Peyer's patch (tissue), 4 donors: ENCODE measurements at regions not wholly inside any gene's neighbourhood (a gene's known extent, or its start where the extent isn't known, plus 50 kb on each side); places are given as distances from the start of the nearest gene placed in this dataset.

Source experiments
- DNase-seq, 3 donors: peaks; one replicate each; pipeline ENCODE4 v3.0.0-alpha.2; 2017 to 2019
- H3K27ac ChIP-seq, 4 donors: fragments of 200-600 bp; sonication (generic); one replicate each; pipeline ENCODE4 v1.5.1; 2016 to 2019
- H3K27me3 ChIP-seq, 2 donors: fragments of 200-600 bp; sonication (generic); one replicate each; pipeline ENCODE4 v1.5.1; 2019
- H3K36me3 ChIP-seq, 3 donors: fragments of 200-600 bp; sonication (generic); one replicate each; pipeline ENCODE4 v1.5.1; 2016 to 2019
- H3K4me1 ChIP-seq, 4 donors: fragments of 200-600 bp; sonication (generic); one replicate each; pipeline ENCODE4 v1.5.1; 2016 to 2019
- H3K4me3 ChIP-seq, 4 donors: fragments of 200-600 bp; sonication (generic); 1 replicate in 3 of 4; 2 replicates in 1 of 4; pipeline ENCODE4 v1.5.1; 2016 to 2019; ENCODE audit warnings: mild to moderate bottlenecking in 1 of 4
- H3K9me3 ChIP-seq, 4 donors: fragments of 200-600 bp; sonication (generic); one replicate each; pipeline ENCODE4 v1.5.1; 2016 to 2019; ENCODE audit warnings: mild to moderate bottlenecking in 1 of 4
- CTCF ChIP-seq, 6 experiments: fragments of 450-650 bp in 4 of 6; fragments of 200-600 bp in 2 of 6; sonication (generic) in 1 of 6; IDR thresholded peaks; one replicate each; pipeline ENCODE4 v1.5.1; 2017 to 2019; ENCODE audit warnings: antibody characterized with exemption in 6 of 6, mild to moderate bottlenecking in 3 of 6, moderate library complexity in 1 of 6
- POLR2A ChIP-seq, 2 donors: fragments of 450-650 bp; IDR thresholded peaks; one replicate each; pipeline ENCODE4 v1.5.1; 2017; ENCODE audit warnings: antibody characterized with exemption in 2 of 2, mild to moderate bottlenecking in 2 of 2, moderate library complexity in 2 of 2

- Histone ChIP-seq H3K9me3 (no peaks in the 10 kb centered on the region), H3K4me3 (no peak overlapping the region), H3K27me3 (no peaks in the 10 kb centered on the region), H3K27ac (no peak overlapping the region), H3K4me1 (no peaks in the 10 kb centered on the region), H3K36me3 (no peaks in the 10 kb centered on the region)
- peak; percentile 33 to 85 (median 65) for DNase-seq
- TF ChIP-seq CTCF (IDR thresholded peaks at IDR 0.05), result peak; percentile 55 to 95 (median 92)
- TF ChIP-seq POLR2A (IDR thresholded peaks at IDR 0.05), result no peak
These were observed 355.3 kb downstream of the TOX3 start for GRCh38 chr16:52191531-52192134.

GRCh38 chr16:52184336-52184735 lies 362.6 kb downstream of the TOX3 start:
- H3K9me3 ChIP-seq, result no peaks in the 10 kb centered on the region
- H3K27ac ChIP-seq, result no peak overlapping the region
- no peaks in the 10 kb centered on the region for H3K27me3 ChIP-seq
- no peak overlapping the region for H3K4me3 ChIP-seq
- DNase-seq, result no peak
- no peaks in the 10 kb centered on the region for H3K4me1 ChIP-seq
- no peak for TF ChIP-seq CTCF (IDR thresholded peaks at IDR 0.05)
- no peak for TF ChIP-seq POLR2A (IDR thresholded peaks at IDR 0.05)
- no peaks in the 10 kb centered on the region for H3K36me3 ChIP-seq

- H3K27me3 ChIP-seq, result no peaks in the 10 kb centered on the region
- no peak for DNase-seq
- no peaks in the 10 kb centered on the region for H3K9me3 ChIP-seq
- H3K27ac ChIP-seq, result no peak overlapping the region
- no peaks in the 10 kb centered on the region for H3K36me3 ChIP-seq
- TF ChIP-seq CTCF (IDR thresholded peaks at IDR 0.05) (no peak), POLR2A (IDR thresholded peaks at IDR 0.05) (no peak)
- H3K4me3 ChIP-seq, result no peak overlapping the region
- H3K4me1 ChIP-seq, result no peaks in the 10 kb centered on the region
These were observed 364.1 kb downstream of the TOX3 start for GRCh38 chr16:52182840-52183239.

GRCh38 chr16:52174168-52174567 lies 372.8 kb downstream of the TOX3 start:
- TF ChIP-seq CTCF (IDR thresholded peaks at IDR 0.05) (no peak), POLR2A (IDR thresholded peaks at IDR 0.05) (no peak)
- no peak for DNase-seq
- H3K27me3 ChIP-seq, result no peaks in the 10 kb centered on the region
- no peaks in the 10 kb centered on the region for H3K9me3 ChIP-seq
- no peak overlapping the region for H3K4me3 ChIP-seq
- H3K27ac ChIP-seq, result no peak overlapping the region
- peaks cover 0 to 6% (median 0%) of the 10 kb centered on the region in 4 donors for H3K4me1 ChIP-seq
- no peaks in the 10 kb centered on the region for H3K36me3 ChIP-seq

- Histone ChIP-seq H3K36me3 (no peaks in the 10 kb centered on the region), H3K4me1 (peaks cover 0 to 6% (median 0%) of the 10 kb centered on the region in 4 donors), H3K9me3 (no peaks in the 10 kb centered on the region), H3K4me3 (no peak overlapping the region), H3K27ac (no peak overlapping the region), H3K27me3 (no peaks in the 10 kb centered on the region)
- DNase-seq, result no peak
- no peak for TF ChIP-seq CTCF (IDR thresholded peaks at IDR 0.05)
- TF ChIP-seq POLR2A (IDR thresholded peaks at IDR 0.05), result no peak
These were observed 375.5 kb downstream of the TOX3 start for GRCh38 chr16:52171481-52171880.

- Histone ChIP-seq H3K27ac (no peak overlapping the region), H3K4me1 (peaks cover 0 to 6% (median 0%) of the 10 kb centered on the region in 4 donors), H3K4me3 (no peak overlapping the region), H3K36me3 (no peaks in the 10 kb centered on the region), H3K9me3 (no peaks in the 10 kb centered on the region), H3K27me3 (no peaks in the 10 kb centered on the region)
- TF ChIP-seq CTCF (IDR thresholded peaks at IDR 0.05) (no peak), POLR2A (IDR thresholded peaks at IDR 0.05) (no peak)
- DNase-seq, result no peak
These were observed 379.6 kb downstream of the TOX3 start for GRCh38 chr16:52167328-52167727.
